ENCODE measurements at regions not wholly inside any gene's neighbourhood (a gene's known extent, or its start where the extent isn't known, plus 50 kb on each side); places are given as distances from the start of the nearest gene placed in this dataset.

GRCh38 chr21:41092312-41092711, 75.6 kb upstream of the BACE2 start:
- WGBS, 5 donors, result 94 to 97% (median 95%) methylated on average over 7 of the region's 7 CpGs
- no peak for DNase-seq
- Histone ChIP-seq H3K36me3 (no peaks in the 10 kb centered on the region), H3K4me1 (no peaks in the 10 kb centered on the region), H3K4me3 (no peak overlapping the region), H3K27me3 (peaks cover 0 to 13% (median 0%) of the 10 kb centered on the region in 3 donors), H3K9me3 (no peaks in the 10 kb centered on the region), H3K27ac (no peak overlapping the region)
- intact Hi-C loops (cut with DNase I; ENCODE audit: low total_unique reads), result no loop called here
- no peak for TF ChIP-seq POLR2AphosphoS5 (IDR thresholded peaks at IDR 0.05)
- TF ChIP-seq POLR2A (IDR thresholded peaks at IDR 0.05), result no peak
- TF ChIP-seq CTCF (IDR thresholded peaks at IDR 0.05), result no peak
- no peak for TF ChIP-seq EP300 (IDR thresholded peaks at IDR 0.05)

GRCh38 chr21:41095983-41096382, 72.0 kb upstream of the BACE2 start:
- no peak overlapping the region for H3K27ac ChIP-seq
- no peaks in the 10 kb centered on the region for H3K27me3 ChIP-seq
- H3K4me1 ChIP-seq, result no peaks in the 10 kb centered on the region
- intact Hi-C loops (cut with DNase I; ENCODE audit: low total_unique reads), result no loop called here
- peak in 1 of 2 donors; percentile 39 for DNase-seq
- TF ChIP-seq CTCF (IDR thresholded peaks at IDR 0.05), result no peak
- TF ChIP-seq POLR2AphosphoS5 (IDR thresholded peaks at IDR 0.05), result no peak
- no peak for TF ChIP-seq EP300 (IDR thresholded peaks at IDR 0.05)
- TF ChIP-seq POLR2A (IDR thresholded peaks at IDR 0.05), result no peak
- no peak overlapping the region for H3K4me3 ChIP-seq
- no peaks in the 10 kb centered on the region for H3K36me3 ChIP-seq
- H3K9me3 ChIP-seq, result peaks cover 0 to 8% (median 6%) of the 10 kb centered on the region in 4 donors
- WGBS, 5 donors, result 28 to 52% (median 37%) methylated on average over 6 of the region's 6 CpGs

- WGBS, 5 donors, result 67 to 94% (median 86%) methylated on average over 1 of the region's 1 CpG
Measured at GRCh38 chr21:41098076-41098475, 69.9 kb upstream of the BACE2 start.

GRCh38 chr21:41098481-41099042, 69.4 kb upstream of the BACE2 start:
- no peaks in the 10 kb centered on the region for H3K4me1 ChIP-seq
- WGBS, 5 donors, result 20 to 70% (median 57%) methylated on average over 2 of the region's 2 CpGs
- intact Hi-C loops (cut with DNase I; ENCODE audit: low total_unique reads), result no loop called here
- H3K27me3 ChIP-seq, result no peaks in the 10 kb centered on the region
- H3K9me3 ChIP-seq, result peaks cover 0 to 8% (median 6%) of the 10 kb centered on the region in 4 donors
- no peak overlapping the region for H3K4me3 ChIP-seq
- H3K36me3 ChIP-seq, result no peaks in the 10 kb centered on the region
- DNase-seq, result no peak
- H3K27ac ChIP-seq, result no peak overlapping the region
- TF ChIP-seq POLR2AphosphoS5 (IDR thresholded peaks at IDR 0.05) (no peak), EP300 (IDR thresholded peaks at IDR 0.05) (no peak), CTCF (IDR thresholded peaks at IDR 0.05) (no peak), POLR2A (IDR thresholded peaks at IDR 0.05) (no peak)

More at GRCh38 chr21:41098076-41098475, 69.9 kb upstream of the BACE2 start:
- Histone ChIP-seq H3K9me3 (peaks cover 0 to 8% (median 6%) of the 10 kb centered on the region in 4 donors), H3K4me1 (no peaks in the 10 kb centered on the region), H3K4me3 (no peak overlapping the region), H3K27me3 (no peaks in the 10 kb centered on the region), H3K36me3 (no peaks in the 10 kb centered on the region), H3K27ac (no peak overlapping the region)
- intact Hi-C loops (cut with DNase I; ENCODE audit: low total_unique reads), result no loop called here
- TF ChIP-seq POLR2A (IDR thresholded peaks at IDR 0.05), result no peak
- no peak for TF ChIP-seq EP300 (IDR thresholded peaks at IDR 0.05)
- TF ChIP-seq CTCF (IDR thresholded peaks at IDR 0.05), result no peak
- no peak for TF ChIP-seq POLR2AphosphoS5 (IDR thresholded peaks at IDR 0.05)
- no peak for DNase-seq
